Stimulated activated naive B cell treated with anti-CD40 and anti-IgM and Interleukin-4, amounts not matched to agents 10 μg/mL and 1 μg/mL and 100 μg/mL, for 72 hours (primary cell): ENCODE measurements at regions not wholly inside any gene's neighbourhood (a gene's known extent, or its start where the extent isn't known, plus 50 kb on each side); places are given as distances from the start of the nearest gene placed in this dataset.

Experiments used
- ATAC-seq, 2 donors: fragments of 150-1000 bp; cut with Tn5 transposase; replicated peaks; 2 replicates each; pipeline ENCODE4 v1.10.0; 2021; ENCODE audit warnings: moderate library complexity in 1 of 2
- DNase-seq: peaks from one replicate; pipeline ENCODE4 v3.0.0; 2021
- H3K27ac Mint-ChIP-seq: one replicate; pipeline ENCODE4 v1.8.0; 2022; ENCODE audit warnings: mild to moderate bottlenecking, mixed read lengths
- H3K27me3 Mint-ChIP-seq, 2 donors: one replicate each; pipeline ENCODE4 v1.8.0; 2022; ENCODE audit warnings: mixed read lengths in 2 of 2
- H3K36me3 Mint-ChIP-seq, 2 donors: one replicate each; pipeline ENCODE4 v1.8.0; 2022; ENCODE audit warnings: mixed read lengths in 2 of 2, mild to moderate bottlenecking in 1 of 2
- H3K4me1 Mint-ChIP-seq, 2 donors: one replicate each; pipeline ENCODE4 v1.8.0; 2022; ENCODE audit warnings: mixed read lengths in 2 of 2, mild to moderate bottlenecking in 1 of 2
- H3K4me3 Mint-ChIP-seq, 2 donors: one replicate each; pipeline ENCODE4 v1.8.0; 2022; ENCODE audit warnings: mild to moderate bottlenecking in 2 of 2, mixed read lengths in 2 of 2, moderate library complexity in 1 of 2
- H3K9me3 Mint-ChIP-seq, 2 donors: one replicate each; pipeline ENCODE4 v1.8.0; 2022; ENCODE audit warnings: mixed read lengths in 2 of 2, mild to moderate bottlenecking in 1 of 2

DNA sequence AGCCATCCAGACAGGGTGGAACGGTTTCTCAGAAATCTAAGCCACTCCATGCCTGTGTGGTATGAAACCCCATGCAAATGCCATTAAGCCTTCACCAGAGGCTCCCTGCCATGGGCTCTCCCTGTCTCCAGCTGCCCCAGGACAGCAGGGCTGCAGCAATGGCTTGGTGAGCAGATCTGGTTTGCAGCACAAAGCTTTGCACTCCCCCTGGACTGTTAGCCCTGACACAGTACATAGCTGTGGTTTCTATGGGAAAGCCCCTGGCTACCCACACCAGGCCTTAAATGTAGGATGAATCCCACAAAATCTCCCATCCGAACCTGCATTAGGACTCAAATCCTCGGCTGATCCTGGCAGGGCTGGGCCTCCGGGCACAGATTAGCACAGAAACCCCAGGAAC is 291.6 kb downstream of the TNS1 start:
- no peak overlapping the region for H3K4me3 Mint-ChIP-seq

GRCh38 chr2:217710211-217710765 is 292.5 kb downstream of the TNS1 start:
- no peaks in the 10 kb centered on the region for H3K36me3 Mint-ChIP-seq
- peaks cover 0 to 2% of the 10 kb centered on the region in 2 donors for H3K4me1 Mint-ChIP-seq
- peaks cover 17 to 31% of the 10 kb centered on the region in 2 donors for H3K27me3 Mint-ChIP-seq
- no peak overlapping the region for H3K4me3 Mint-ChIP-seq
- no peak for DNase-seq
- H3K27ac Mint-ChIP-seq: no peak overlapping the region
- ATAC-seq: no peak
- H3K9me3 Mint-ChIP-seq: no peaks in the 10 kb centered on the region

More for the DNA sequence above, 291.6 kb downstream of the TNS1 start:
- H3K9me3 Mint-ChIP-seq: peaks cover 0 to under 1% of the 10 kb centered on the region in 2 donors
- H3K36me3 Mint-ChIP-seq: no peaks in the 10 kb centered on the region
- peaks cover 21 to 39% of the 10 kb centered on the region in 2 donors for H3K27me3 Mint-ChIP-seq
- peaks cover 0 to 2% of the 10 kb centered on the region in 2 donors for H3K4me1 Mint-ChIP-seq
- no peak overlapping the region for H3K27ac Mint-ChIP-seq
- ATAC-seq (no peak), DNase-seq (no peak)

- H3K9me3 Mint-ChIP-seq: no peaks in the 10 kb centered on the region
- H3K27me3 Mint-ChIP-seq: peaks cover 11 to 30% of the 10 kb centered on the region in 2 donors
These were observed 293.2 kb downstream of the TNS1 start for GRCh38 chr2:217709478-217710210.

GRCh38 chr2:217707131-217707611 is 295.6 kb downstream of the TNS1 start:
- Mint-ChIP-seq H3K4me1 (no peaks in the 10 kb centered on the region), H3K9me3 (no peaks in the 10 kb centered on the region), H3K27me3 (peaks cover 5 to 35% of the 10 kb centered on the region in 2 donors), H3K4me3 (no peak overlapping the region), H3K27ac (no peak overlapping the region), H3K36me3 (no peaks in the 10 kb centered on the region)
- DNase-seq: no peak
- ATAC-seq: no peak

More at GRCh38 chr2:217709478-217710210, 293.2 kb downstream of the TNS1 start:
- ATAC-seq (no peak), DNase-seq (no peak)
- Mint-ChIP-seq H3K4me1 (peaks cover 0 to 2% of the 10 kb centered on the region in 2 donors), H3K4me3 (no peak overlapping the region), H3K36me3 (no peaks in the 10 kb centered on the region), H3K27ac (no peak overlapping the region)

- no peaks in the 10 kb centered on the region for H3K36me3 Mint-ChIP-seq
- ATAC-seq: no peak
- no peak overlapping the region for H3K27ac Mint-ChIP-seq
- no peak overlapping the region for H3K4me3 Mint-ChIP-seq
- DNase-seq: no peak
- H3K4me1 Mint-ChIP-seq: no peaks in the 10 kb centered on the region
- no peaks in the 10 kb centered on the region for H3K9me3 Mint-ChIP-seq
- peaks cover 5 to 32% of the 10 kb centered on the region in 2 donors for H3K27me3 Mint-ChIP-seq
These were observed 296.3 kb downstream of the TNS1 start for GRCh38 chr2:217706513-217706912.

DNA sequence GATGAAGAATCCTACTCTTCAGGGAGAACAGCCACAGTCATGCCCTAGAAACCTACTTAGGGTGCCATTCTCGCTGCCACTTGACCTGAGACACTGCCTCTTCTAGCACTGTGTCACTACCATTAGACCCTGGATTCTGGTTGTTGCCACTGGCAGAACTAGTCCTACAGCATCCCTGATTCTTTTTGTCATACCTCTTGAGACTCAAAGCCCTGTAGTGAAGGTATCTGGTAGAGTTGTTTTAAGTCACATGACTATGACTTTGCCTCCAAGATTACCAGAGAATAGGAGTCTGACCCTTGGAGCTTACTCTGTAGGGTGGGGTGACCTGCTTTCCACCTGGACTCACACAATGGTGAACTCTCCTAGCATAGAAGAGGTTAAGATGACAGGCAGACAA is 296.7 kb downstream of the TNS1 start:
- ATAC-seq (no peak), DNase-seq (no peak)
- H3K4me1 Mint-ChIP-seq: no peaks in the 10 kb centered on the region
- no peaks in the 10 kb centered on the region for H3K9me3 Mint-ChIP-seq
- no peak overlapping the region for H3K27ac Mint-ChIP-seq
- H3K4me3 Mint-ChIP-seq: no peak overlapping the region
- H3K27me3 Mint-ChIP-seq: peaks cover 5 to 28% of the 10 kb centered on the region in 2 donors
- no peaks in the 10 kb centered on the region for H3K36me3 Mint-ChIP-seq

DNA sequence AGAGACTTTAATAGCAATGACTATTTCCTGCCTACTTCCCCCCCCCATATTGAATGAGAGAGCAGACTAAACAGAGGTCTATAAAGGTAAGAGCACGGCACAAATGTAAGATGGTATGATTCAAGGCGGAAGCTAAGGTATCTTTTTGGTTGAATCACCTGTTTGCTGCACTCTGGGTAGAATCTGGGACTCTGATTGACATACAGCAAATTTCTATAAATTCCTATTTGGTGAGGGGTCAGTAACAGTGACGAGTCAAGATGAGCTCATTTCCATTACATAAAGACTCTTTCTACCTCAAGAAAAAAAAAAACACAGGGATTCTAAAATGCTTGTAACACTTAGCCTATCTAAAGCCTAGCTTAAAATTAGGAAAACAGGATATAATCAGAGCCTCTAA is 297.3 kb downstream of the TNS1 start:
- H3K27me3 Mint-ChIP-seq: peaks cover 4 to 24% of the 10 kb centered on the region in 2 donors
- H3K36me3 Mint-ChIP-seq: no peaks in the 10 kb centered on the region
- DNase-seq (no peak), ATAC-seq (no peak)
- no peaks in the 10 kb centered on the region for H3K9me3 Mint-ChIP-seq
- H3K4me3 Mint-ChIP-seq: no peak overlapping the region
- H3K4me1 Mint-ChIP-seq: no peaks in the 10 kb centered on the region
- H3K27ac Mint-ChIP-seq: no peak overlapping the region

DNA sequence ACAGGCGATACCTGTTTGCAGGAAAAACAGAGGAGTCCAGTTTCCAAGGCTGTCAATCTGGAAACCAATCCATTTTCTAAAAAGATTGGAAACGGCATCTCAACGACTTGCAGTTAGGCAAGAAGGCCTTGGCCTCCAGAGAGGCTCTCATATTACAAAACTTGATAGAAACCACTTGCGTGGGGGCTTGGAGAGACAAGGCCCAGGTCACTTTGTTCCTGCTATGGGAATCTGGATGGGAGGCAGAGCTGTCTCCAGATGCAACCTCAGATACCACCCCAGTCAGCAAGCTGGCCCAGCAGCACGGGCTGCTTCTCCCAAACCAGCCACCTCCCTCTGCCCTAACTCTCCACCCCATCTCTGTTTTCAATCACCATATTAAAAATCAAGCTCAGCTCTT is 298.8 kb downstream of the TNS1 start:
- no peaks in the 10 kb centered on the region for H3K9me3 Mint-ChIP-seq
- ATAC-seq (no peak), DNase-seq (no peak)
- H3K36me3 Mint-ChIP-seq: no peaks in the 10 kb centered on the region
- H3K4me3 Mint-ChIP-seq: no peak overlapping the region
- no peaks in the 10 kb centered on the region for H3K4me1 Mint-ChIP-seq
- no peak overlapping the region for H3K27ac Mint-ChIP-seq
- peaks cover 0 to 19% of the 10 kb centered on the region in 2 donors for H3K27me3 Mint-ChIP-seq

- H3K27ac Mint-ChIP-seq: no peak overlapping the region
- no peaks in the 10 kb centered on the region for H3K36me3 Mint-ChIP-seq
- no peaks in the 10 kb centered on the region for H3K9me3 Mint-ChIP-seq
- H3K4me3 Mint-ChIP-seq: no peak overlapping the region
- DNase-seq (no peak), ATAC-seq (no peak)
- H3K27me3 Mint-ChIP-seq: peaks cover 0 to 19% of the 10 kb centered on the region in 2 donors
- no peaks in the 10 kb centered on the region for H3K4me1 Mint-ChIP-seq
These were observed 299.7 kb downstream of the TNS1 start for GRCh38 chr2:217703102-217703501.

GRCh38 chr2:217701622-217702021 is 301.2 kb downstream of the TNS1 start:
- Mint-ChIP-seq H3K36me3 (no peaks in the 10 kb centered on the region), H3K27me3 (peaks cover 0 to 19% of the 10 kb centered on the region in 2 donors), H3K9me3 (no peaks in the 10 kb centered on the region), H3K4me1 (no peaks in the 10 kb centered on the region), H3K4me3 (no peak overlapping the region), H3K27ac (no peak overlapping the region)
- no peak for ATAC-seq
- no peak for DNase-seq

DNA sequence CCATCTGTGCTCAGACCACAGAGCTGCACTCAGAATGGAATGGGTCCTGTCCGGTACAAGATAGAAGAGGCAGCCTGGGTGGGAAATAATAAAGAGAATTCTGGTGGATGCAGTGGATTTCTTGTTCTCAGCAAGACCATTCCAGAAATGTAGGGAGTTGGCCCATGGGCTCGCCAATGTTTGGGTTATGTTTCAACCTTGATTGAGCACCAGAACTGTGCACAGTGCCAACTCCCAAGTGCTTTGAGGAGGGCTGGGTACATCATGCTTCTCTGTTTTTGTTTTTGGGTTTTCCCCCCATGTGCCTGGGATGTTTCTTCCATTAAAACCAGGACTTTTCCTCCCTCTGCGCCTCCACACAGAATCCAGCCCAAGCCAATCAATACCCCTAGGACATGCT is 304.1 kb downstream of the TNS1 start:
- H3K27ac Mint-ChIP-seq: no peak overlapping the region
- H3K4me1 Mint-ChIP-seq: no peaks in the 10 kb centered on the region
- no peaks in the 10 kb centered on the region for H3K9me3 Mint-ChIP-seq
- no peak overlapping the region for H3K4me3 Mint-ChIP-seq
- H3K27me3 Mint-ChIP-seq: peaks cover 0 to 5% of the 10 kb centered on the region in 2 donors
- no peak for DNase-seq
- H3K36me3 Mint-ChIP-seq: no peaks in the 10 kb centered on the region
- ATAC-seq: no peak

- no peak overlapping the region for H3K27ac Mint-ChIP-seq
- DNase-seq: no peak
- no peak overlapping the region for H3K4me3 Mint-ChIP-seq
- peak in 1 of 2 donors; percentile 25 for ATAC-seq
- H3K9me3 Mint-ChIP-seq: no peaks in the 10 kb centered on the region
- no peaks in the 10 kb centered on the region for H3K4me1 Mint-ChIP-seq
- peaks cover 6 to 10% of the 10 kb centered on the region in 2 donors for H3K27me3 Mint-ChIP-seq
- no peaks in the 10 kb centered on the region for H3K36me3 Mint-ChIP-seq
These were observed 307.7 kb downstream of the TNS1 start for GRCh38 chr2:217695033-217695520.

DNA sequence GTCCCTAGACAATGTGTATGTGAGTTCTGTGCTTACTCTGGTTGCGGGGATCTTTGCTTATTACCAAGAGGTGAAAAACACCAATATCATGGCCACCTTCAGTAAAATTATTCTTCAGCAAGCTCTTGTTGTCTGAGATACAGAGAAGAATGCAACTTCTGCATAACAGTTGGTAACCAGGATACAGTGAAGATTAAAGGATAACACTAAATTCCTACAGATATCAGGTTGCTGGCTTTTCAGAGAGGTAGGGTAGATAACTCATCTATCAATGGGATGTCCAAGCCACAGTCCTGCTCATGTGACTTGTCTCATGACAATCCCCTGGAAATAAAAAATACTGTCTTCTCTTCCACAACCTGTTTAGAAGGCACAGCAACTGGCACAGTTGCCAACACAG is 308.5 kb downstream of the TNS1 start:
- H3K4me3 Mint-ChIP-seq: no peak overlapping the region
- ATAC-seq: no peak

DNA sequence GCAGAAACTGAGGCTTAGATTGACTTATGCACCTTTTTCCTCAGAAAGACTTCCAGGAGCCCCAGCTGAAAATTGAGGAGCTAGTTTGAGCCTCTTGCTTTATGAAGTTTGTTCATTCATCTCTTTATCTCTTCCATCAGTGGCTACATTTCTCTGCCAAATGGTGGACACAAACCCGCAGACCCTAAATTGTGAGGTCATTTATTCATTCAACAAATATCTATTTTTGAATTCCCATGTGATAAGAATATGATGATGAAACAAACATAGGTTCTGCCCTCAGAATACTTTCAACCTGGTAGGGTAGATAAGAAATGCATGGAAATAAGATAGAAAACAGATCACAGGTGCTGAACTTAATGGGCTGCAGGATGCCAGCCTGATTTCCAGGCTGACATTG is 309.4 kb downstream of the TNS1 start:
- no peak for DNase-seq
- peaks cover 7 to 10% of the 10 kb centered on the region in 2 donors for H3K27me3 Mint-ChIP-seq
- no peaks in the 10 kb centered on the region for H3K9me3 Mint-ChIP-seq
- H3K4me1 Mint-ChIP-seq: no peaks in the 10 kb centered on the region
- H3K36me3 Mint-ChIP-seq: no peaks in the 10 kb centered on the region
- H3K4me3 Mint-ChIP-seq: no peak overlapping the region
- no peak overlapping the region for H3K27ac Mint-ChIP-seq
- ATAC-seq: no peak

More for the DNA sequence above, 308.5 kb downstream of the TNS1 start:
- DNase-seq: no peak
- Mint-ChIP-seq H3K4me1 (no peaks in the 10 kb centered on the region), H3K9me3 (no peaks in the 10 kb centered on the region), H3K27me3 (peaks cover 7 to 10% of the 10 kb centered on the region in 2 donors), H3K36me3 (no peaks in the 10 kb centered on the region), H3K27ac (no peak overlapping the region)
